Tibial artery (tissue), 4 donors: ENCODE measurements at regions not wholly inside any gene's neighbourhood (a gene's known extent, or its start where the extent isn't known, plus 50 kb on each side); places are given as distances from the start of the nearest gene placed in this dataset.

Experiments used
- DNase-seq, 2 donors: peaks; one replicate each; pipeline ENCODE4 v3.0.0-alpha.2; 2019
- H3K27ac ChIP-seq, 2 donors: fragments of 200-600 bp; sonication (generic) in 1 of 2; 1 replicate in 1 of 2; 2 replicates in 1 of 2; pipeline ENCODE4 v1.5.1; 2018 to 2019; ENCODE audit warnings: mild to moderate bottlenecking in 1 of 2
- H3K27me3 ChIP-seq, 2 donors: fragments of 200-600 bp; sonication (generic) in 1 of 2; one replicate each; pipeline versions ENCODE4 v1.5.1 to v1.6.0; 2016 to 2019
- H3K36me3 ChIP-seq, 3 donors: fragments of 200-600 bp; sonication (generic) in 2 of 3; one replicate each; pipeline ENCODE4 v1.5.1; 2016 to 2019; ENCODE audit warnings: mild to moderate bottlenecking in 2 of 3
- H3K4me1 ChIP-seq, 4 donors: fragments of 200-600 bp; sonication (generic) in 2 of 4; 1 replicate in 3 of 4; 2 replicates in 1 of 4; pipeline ENCODE4 v1.5.1; 2016 to 2019
- H3K4me3 ChIP-seq, 2 donors: fragments of 200-600 bp; sonication (generic) in 1 of 2; 1 replicate in 1 of 2; 2 replicates in 1 of 2; pipeline ENCODE4 v1.5.1; 2018 to 2019; ENCODE audit warnings: mild to moderate bottlenecking in 2 of 2
- H3K9me3 ChIP-seq, 3 donors: fragments of 200-600 bp; sonication (generic) in 1 of 3; one replicate each; pipeline ENCODE4 v1.5.1; 2016 to 2019
- intact Hi-C: fragments of 100-400 bp; cut with DNase I; formaldehyde crosslinking; loops from one replicate; pipeline ENCODE4 v1.15.0; 2023; ENCODE audit warnings: low total_unique reads
- TF ChIP-seq, protein P1 (sequence below), 2 experiments: fragments of 200-600 bp in 1 of 2; fragments of 450-650 bp in 1 of 2; IDR thresholded peaks; one replicate each; pipeline ENCODE4 v1.5.1; 2017 to 2019; ENCODE audit warnings: antibody characterized with exemption in 2 of 2, mild to moderate bottlenecking in 1 of 2, moderate library complexity in 1 of 2

DNA sequence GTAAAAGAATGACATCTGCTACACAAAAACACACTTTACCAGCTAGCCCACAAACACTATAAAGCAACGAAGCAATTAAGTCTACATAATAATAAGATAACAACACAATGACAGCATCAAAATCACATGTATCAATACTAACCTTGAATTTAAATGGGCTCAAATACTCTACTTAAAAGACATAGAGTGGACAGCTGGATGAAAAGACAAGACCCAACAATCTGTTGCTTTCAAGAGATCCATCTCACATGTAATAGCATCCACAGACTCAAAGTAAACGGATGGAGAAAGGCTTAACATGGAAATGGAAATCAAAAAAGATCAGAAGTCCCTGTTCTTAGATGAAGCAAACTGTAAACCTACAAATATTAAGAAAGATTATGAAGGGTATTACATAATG, 2175.9 kb downstream of the PCDH9 start:
- no peaks in the 10 kb centered on the region for H3K27me3 ChIP-seq
- H3K36me3 ChIP-seq: no peaks in the 10 kb centered on the region
- no peak overlapping the region for H3K27ac ChIP-seq
- no peak overlapping the region for H3K4me3 ChIP-seq
- TF ChIP-seq, protein P1, sequence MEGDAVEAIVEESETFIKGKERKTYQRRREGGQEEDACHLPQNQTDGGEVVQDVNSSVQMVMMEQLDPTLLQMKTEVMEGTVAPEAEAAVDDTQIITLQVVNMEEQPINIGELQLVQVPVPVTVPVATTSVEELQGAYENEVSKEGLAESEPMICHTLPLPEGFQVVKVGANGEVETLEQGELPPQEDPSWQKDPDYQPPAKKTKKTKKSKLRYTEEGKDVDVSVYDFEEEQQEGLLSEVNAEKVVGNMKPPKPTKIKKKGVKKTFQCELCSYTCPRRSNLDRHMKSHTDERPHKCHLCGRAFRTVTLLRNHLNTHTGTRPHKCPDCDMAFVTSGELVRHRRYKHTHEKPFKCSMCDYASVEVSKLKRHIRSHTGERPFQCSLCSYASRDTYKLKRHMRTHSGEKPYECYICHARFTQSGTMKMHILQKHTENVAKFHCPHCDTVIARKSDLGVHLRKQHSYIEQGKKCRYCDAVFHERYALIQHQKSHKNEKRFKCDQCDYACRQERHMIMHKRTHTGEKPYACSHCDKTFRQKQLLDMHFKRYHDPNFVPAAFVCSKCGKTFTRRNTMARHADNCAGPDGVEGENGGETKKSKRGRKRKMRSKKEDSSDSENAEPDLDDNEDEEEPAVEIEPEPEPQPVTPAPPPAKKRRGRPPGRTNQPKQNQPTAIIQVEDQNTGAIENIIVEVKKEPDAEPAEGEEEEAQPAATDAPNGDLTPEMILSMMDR (IDR thresholded peaks at IDR 0.05): no peak
- no peaks in the 10 kb centered on the region for H3K9me3 ChIP-seq
- H3K4me1 ChIP-seq: no peaks in the 10 kb centered on the region
- no peak for DNase-seq
- intact Hi-C loops: no loop called here

DNA sequence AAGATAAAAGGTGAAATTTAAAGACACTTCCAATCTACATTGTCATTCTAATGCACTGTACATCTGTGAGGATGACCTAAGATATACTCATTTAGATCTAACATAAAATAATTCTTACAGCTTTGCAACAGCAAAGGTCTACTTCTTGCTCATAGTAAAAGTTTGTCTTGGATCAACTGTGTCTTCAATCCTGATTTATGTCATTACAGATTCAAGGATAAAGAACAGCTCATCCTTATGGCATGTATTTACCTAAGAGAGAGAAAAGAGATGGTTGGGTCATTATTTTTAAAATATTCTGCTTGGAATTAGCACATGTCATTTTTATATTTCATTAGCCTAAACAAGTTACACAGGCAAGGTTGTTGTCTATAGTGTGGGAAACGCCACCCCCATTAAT, 2193.1 kb downstream of the PCDH9 start:
- TF ChIP-seq, protein P1 (IDR thresholded peaks at IDR 0.05): no peak
- Histone ChIP-seq H3K4me1 (no peaks in the 10 kb centered on the region), H3K9me3 (no peaks in the 10 kb centered on the region), H3K36me3 (no peaks in the 10 kb centered on the region), H3K4me3 (no peak overlapping the region), H3K27me3 (no peaks in the 10 kb centered on the region), H3K27ac (no peak overlapping the region)
- DNase-seq: no peak
- intact Hi-C loops: no loop called here

DNA sequence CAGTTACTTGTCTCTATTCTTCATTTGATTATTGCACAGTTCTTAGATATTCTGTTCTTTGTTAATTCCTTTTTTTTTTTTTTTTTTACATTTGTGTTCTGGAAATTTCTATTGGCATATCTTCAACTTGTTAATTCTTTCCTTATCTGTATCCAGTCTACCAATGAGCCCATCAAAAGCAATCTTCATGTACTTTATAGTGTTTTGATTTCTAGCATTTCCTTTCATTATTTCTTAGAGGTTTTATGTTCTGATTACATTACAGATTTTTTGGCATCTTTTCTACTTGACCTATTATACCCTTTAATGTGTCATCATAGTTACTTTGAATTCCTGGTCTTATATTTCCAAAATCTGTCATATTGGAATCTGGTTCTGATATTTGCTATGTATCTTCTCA, 2194.8 kb downstream of the PCDH9 start:
- DNase-seq: no peak
- Histone ChIP-seq H3K4me3 (no peak overlapping the region), H3K36me3 (no peaks in the 10 kb centered on the region), H3K9me3 (no peaks in the 10 kb centered on the region), H3K27me3 (no peaks in the 10 kb centered on the region), H3K27ac (no peak overlapping the region), H3K4me1 (no peaks in the 10 kb centered on the region)
- TF ChIP-seq, protein P1 (IDR thresholded peaks at IDR 0.05): no peak
- intact Hi-C loops: no loop called here

DNA sequence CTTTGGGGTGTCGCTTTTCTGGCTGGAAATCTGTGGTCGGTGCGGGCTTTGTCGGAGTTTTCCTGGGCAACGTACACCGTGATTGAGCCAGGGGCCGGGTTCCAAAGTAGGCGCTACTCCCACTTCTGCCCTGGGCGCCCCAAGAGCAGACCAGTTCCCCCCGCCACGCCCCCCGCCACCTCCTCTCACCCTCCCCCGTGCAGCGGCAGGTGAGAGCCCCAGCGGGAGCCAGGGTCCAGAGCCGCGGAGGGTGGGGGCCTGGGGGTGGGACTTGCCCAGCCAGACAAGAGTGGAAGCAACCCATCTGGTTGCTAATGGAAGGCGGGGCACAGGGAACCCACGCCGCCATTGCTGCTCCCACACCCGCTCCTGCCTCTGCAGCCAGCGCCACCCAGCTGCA, 2195.9 kb downstream of the PCDH9 start:
- no peak overlapping the region for H3K4me3 ChIP-seq
- intact Hi-C loops: no loop called here
- H3K27me3 ChIP-seq: no peaks in the 10 kb centered on the region
- no peak for DNase-seq
- TF ChIP-seq, protein P1 (IDR thresholded peaks at IDR 0.05): no peak
- no peaks in the 10 kb centered on the region for H3K36me3 ChIP-seq
- no peaks in the 10 kb centered on the region for H3K4me1 ChIP-seq
- H3K27ac ChIP-seq: no peak overlapping the region
- no peaks in the 10 kb centered on the region for H3K9me3 ChIP-seq

DNA sequence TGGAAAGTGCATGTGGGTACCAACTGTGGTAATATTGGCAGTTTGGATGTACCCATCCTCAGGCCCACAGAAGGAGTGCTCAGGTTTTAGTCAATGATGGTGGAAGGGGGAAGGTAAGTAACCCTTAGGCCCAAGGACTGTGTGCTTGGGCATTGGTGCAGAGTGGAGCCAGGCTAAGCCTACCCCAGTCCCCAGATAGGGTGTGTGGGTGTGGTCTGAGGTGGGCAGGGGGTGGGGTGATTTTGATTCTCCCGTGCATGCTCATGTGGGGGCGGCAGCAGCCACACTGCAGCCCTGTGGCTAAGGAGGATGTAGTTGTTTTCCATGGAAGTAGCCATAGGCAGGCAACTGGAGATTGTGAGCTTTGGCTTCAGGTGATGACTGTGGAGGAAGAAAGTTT, 2197.3 kb downstream of the PCDH9 start:
- TF ChIP-seq, protein P1 (IDR thresholded peaks at IDR 0.05): no peak
- no peak for DNase-seq

DNA sequence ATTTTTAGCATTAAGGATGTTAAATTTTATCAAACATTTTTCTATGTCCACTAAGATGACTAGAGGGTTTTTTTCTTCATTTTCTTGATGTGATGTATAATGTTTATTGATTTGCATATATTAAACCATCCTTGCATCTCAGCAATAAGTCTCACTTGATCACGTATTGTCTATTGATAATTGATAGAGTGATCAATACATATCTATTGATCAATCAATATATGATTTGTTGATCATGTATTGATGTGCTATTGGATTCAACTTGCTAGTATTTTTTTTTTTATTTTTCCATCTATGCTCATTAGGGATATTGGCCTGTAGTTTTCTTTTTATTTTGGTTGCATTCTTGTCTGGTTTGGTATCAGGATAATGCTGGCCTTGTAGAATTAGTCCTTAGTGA, 2202.0 kb downstream of the PCDH9 start:
- no peaks in the 10 kb centered on the region for H3K4me1 ChIP-seq
- no peak for DNase-seq
- H3K36me3 ChIP-seq: no peaks in the 10 kb centered on the region
- H3K27ac ChIP-seq: no peak overlapping the region
- H3K27me3 ChIP-seq: no peaks in the 10 kb centered on the region
- TF ChIP-seq, protein P1 (IDR thresholded peaks at IDR 0.05): no peak
- intact Hi-C loops: no loop called here
- H3K9me3 ChIP-seq: no peaks in the 10 kb centered on the region
- no peak overlapping the region for H3K4me3 ChIP-seq

More for the DNA sequence above, 2197.3 kb downstream of the PCDH9 start:
- intact Hi-C loops: no loop called here
- Histone ChIP-seq H3K4me1 (no peaks in the 10 kb centered on the region), H3K36me3 (no peaks in the 10 kb centered on the region), H3K27me3 (no peaks in the 10 kb centered on the region), H3K27ac (no peak overlapping the region), H3K9me3 (no peaks in the 10 kb centered on the region), H3K4me3 (no peak overlapping the region)
